ENCODE measurements at regions not wholly inside any gene's neighbourhood (a gene's known extent, or its start where the extent isn't known, plus 50 kb on each side); places are given as distances from the start of the nearest gene placed in this dataset.

DNA sequence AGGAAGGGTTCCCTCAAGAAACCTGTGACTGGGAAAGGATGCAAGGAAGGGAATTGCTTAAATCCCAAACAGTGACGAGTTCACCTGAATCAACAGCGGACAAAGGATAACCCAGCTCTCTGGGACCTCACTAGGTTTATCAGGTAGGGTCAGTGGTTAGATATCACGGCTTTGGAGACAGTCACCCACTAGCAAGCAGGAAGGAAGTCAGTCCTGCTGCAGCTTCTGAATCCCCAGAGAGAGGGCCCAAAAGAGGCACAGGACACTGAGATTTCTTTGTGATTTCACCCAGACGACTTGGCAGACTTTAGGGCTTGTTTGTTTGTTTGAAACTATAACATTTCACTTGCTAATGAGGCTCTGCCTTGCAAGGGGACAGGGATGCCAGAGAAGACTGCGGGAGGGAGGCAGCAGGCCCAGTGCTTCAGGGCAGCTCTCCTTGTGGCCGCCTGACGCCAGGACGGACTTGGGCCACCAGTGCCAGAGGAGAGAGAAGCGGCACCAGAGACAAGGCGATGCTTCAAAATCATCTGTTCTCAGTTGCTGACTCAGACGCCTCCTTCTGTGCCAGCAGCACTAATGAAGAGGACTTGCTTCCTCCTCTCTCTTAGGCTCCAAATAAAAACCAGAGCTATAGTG lies 275.6 kb upstream of the SLC30A5 start:
- TF ChIP-seq, protein P1, sequence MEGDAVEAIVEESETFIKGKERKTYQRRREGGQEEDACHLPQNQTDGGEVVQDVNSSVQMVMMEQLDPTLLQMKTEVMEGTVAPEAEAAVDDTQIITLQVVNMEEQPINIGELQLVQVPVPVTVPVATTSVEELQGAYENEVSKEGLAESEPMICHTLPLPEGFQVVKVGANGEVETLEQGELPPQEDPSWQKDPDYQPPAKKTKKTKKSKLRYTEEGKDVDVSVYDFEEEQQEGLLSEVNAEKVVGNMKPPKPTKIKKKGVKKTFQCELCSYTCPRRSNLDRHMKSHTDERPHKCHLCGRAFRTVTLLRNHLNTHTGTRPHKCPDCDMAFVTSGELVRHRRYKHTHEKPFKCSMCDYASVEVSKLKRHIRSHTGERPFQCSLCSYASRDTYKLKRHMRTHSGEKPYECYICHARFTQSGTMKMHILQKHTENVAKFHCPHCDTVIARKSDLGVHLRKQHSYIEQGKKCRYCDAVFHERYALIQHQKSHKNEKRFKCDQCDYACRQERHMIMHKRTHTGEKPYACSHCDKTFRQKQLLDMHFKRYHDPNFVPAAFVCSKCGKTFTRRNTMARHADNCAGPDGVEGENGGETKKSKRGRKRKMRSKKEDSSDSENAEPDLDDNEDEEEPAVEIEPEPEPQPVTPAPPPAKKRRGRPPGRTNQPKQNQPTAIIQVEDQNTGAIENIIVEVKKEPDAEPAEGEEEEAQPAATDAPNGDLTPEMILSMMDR (IDR thresholded peaks at IDR 0.05; ENCODE audit: insufficient read depth, missing control alignments): no peak
- DNase-seq (ENCODE audit: insufficient read length, low spot score) (no peak), FAIRE-seq (no peak)

DNA sequence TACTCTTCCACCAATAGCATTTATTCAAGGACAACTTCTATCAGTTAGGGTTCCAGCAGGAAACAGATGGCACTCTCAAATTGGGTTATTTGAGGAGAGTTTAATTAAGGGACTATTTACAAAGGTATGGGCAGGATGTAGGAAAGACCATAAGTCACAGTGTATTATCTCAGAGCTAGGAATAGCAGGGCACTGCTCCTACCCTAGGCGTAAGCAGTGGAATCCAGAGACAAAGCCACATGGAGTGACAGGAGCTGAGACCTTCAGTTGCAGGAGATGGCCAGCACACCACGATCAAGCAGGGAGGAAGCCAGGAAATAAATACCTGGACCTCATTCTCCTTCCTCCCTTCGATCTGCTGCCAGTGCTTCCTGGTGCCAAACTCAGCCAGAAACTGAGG lies 274.9 kb upstream of the SLC30A5 start:
- FAIRE-seq (no peak), DNase-seq (ENCODE audit: insufficient read length, low spot score) (no peak)
- TF ChIP-seq, protein P1 (IDR thresholded peaks at IDR 0.05; ENCODE audit: insufficient read depth, missing control alignments): no peak

DNA sequence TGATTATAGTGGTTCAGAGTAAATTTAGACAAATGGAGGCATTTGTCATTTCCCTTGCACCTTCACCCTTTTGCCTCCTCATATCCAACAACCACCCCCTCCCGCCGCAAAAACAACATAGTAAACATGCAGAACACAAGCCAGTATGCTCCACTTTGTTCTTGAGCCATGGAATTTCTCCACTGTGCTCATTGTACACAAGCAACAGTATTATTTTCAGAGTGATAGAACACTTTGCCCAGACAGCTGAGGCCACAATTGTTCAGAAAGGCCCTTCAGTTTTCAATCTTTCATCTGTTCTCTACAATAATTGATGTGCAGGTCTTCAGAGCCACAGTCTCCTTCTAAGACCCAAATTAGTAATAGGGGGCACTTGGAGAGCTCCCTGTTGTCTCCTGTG lies 272.8 kb upstream of the SLC30A5 start:
- FAIRE-seq: no peak
- TF ChIP-seq, protein P1 (IDR thresholded peaks at IDR 0.05; ENCODE audit: insufficient read depth, missing control alignments): no peak
- no peak for DNase-seq (ENCODE audit: insufficient read length, low spot score)

DNA sequence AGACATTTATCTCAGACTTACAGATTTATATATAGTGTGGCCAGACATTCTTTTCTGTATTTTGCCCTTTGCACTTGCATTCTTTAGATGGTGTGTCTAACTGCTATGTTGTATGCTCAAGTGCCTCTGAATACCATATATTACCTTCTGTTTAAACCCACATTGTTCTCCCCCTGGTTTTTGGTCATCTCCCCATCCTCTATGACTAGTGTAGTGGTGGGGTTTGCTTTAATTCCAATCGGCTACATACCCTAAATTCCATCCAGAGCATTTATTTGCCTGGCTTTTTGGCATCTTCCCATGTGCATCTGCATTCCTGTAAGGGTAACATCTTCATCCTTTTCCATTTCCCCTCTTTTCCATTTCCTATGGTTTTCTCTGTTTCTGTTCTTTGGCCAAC lies 271.0 kb upstream of the SLC30A5 start:
- FAIRE-seq (no peak), DNase-seq (ENCODE audit: insufficient read length, low spot score) (no peak)
- TF ChIP-seq, protein P1 (IDR thresholded peaks at IDR 0.05; ENCODE audit: insufficient read depth, missing control alignments): no peak

DNA sequence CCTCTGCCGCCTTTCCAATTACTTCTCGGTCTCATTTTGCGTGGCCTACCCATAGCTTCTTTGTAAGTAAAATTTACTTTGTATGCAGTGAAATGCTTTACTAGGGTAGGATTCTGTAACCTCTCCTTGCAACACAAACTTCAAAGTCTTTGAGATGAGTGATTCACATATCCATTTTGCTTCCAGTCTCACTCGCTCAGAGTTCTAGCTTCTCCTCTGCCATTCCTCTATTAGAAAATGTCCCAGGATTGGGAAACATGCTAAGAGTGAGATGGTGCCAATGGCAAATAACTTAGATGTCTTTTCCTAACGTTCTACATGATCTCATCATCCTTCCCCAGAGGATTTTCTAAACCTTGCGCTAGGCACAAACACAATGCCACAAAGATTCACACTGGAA lies 270.5 kb upstream of the SLC30A5 start:
- TF ChIP-seq, protein P1 (IDR thresholded peaks at IDR 0.05; ENCODE audit: insufficient read depth, missing control alignments): no peak
- no peak for FAIRE-seq
- DNase-seq (ENCODE audit: insufficient read length, low spot score): no peak

DNA sequence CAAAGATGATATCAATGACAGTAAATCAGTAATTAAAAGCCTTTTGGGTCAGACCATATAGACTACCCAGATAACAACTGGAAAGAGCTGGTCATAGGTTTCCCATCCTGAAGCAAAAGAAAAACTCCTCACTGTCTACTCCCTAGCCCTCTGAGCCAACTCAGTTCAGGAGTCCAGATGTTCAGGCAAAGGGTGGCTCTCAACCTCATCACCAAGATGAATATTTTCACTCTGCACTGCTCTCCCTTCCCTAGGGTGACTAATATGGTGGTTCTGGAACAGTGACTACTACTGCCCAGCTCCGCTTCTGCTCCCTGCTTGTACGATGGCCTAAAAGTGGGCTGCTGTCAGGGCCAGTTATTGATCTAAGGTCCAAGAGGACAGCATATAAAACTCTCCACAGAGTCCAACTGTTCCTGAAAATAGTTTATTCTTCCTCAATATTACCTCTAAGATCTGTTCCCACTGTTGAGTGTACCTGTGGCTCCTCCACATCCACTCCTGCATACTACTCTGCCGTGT lies 263.4 kb upstream of the SLC30A5 start:
- DNase-seq (ENCODE audit: insufficient read length, low spot score): no peak
- FAIRE-seq: no peak
- TF ChIP-seq, protein P1 (IDR thresholded peaks at IDR 0.05; ENCODE audit: insufficient read depth, missing control alignments): no peak

DNA sequence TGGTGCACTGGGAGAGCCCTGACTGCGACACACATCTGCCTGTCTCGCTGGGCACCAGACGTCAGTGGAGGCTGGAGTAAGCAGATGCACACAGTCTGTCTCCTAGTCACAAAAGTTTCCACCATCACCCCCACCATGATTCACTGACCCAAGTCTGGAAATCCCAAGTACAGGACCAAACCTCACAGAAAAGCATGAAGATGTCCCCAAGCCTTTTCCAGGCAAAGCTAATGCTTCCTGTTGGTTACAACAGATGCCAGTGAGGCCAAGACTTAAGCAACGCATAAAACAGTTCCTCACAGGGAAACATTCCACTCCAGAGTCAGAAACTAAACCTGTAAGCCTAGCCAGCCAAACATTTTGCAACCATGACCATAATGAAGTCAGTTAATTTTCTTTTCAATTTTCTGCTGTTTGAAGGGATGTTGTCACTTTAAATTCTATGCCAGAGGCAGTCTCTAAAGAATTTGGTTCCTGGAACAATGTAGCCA lies 259.3 kb upstream of the SLC30A5 start:
- FAIRE-seq (no peak), DNase-seq (ENCODE audit: insufficient read length, low spot score) (no peak)
- TF ChIP-seq, protein P1 (IDR thresholded peaks at IDR 0.05; ENCODE audit: insufficient read depth, missing control alignments): no peak

All from D721Med (cell line).